ENCODE measurements at regions not wholly inside any gene's neighbourhood (a gene's known extent, or its start where the extent isn't known, plus 50 kb on each side); places are given as distances from the start of the nearest gene placed in this dataset.

DNA sequence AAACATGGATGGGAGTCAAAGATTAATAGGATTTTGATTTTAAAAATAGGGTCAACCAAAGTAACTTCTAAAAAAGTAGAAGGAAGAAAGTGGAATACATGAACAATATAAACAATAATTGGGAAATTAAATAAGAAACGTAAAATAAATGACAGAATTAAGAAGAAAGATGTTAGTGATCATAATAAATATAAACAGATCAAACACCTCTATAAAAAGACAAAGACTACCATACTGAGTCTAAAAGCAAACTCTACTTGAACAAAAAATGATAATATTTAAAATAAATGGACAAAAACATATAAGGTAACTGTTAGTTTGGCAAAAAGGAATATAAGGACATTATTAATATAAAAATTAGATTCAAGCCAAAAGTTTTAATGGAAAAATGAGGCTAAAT lies 57.7 kb upstream of the ZNF618 start:
- intact Hi-C loops (cut with DNase I) = loop anchor here (10.0 kb wide), 1 partner anchor 216 kb away; no protein-coding TSS in a partner anchor
- no peak for ATAC-seq
- WGBS, 2 donors = 64 to 73% methylated on average over 1 of the region's 1 CpG
- Histone ChIP-seq H3K27me3 (no peaks in the 10 kb centered on the region), H3K9me3 (no peaks in the 10 kb centered on the region), H3K4me3 (no peak overlapping the region), H3K36me3 (replicated peaks in 1 of 2; ENCODE audit: insufficient read depth in 1 of 2, low read depth in 2 of 2) (no peaks in the 10 kb centered on the region), H3K27ac (no peak overlapping the region), H3K4me1 (no peaks in the 10 kb centered on the region)
- no peak for TF ChIP-seq CTCF (IDR thresholded peaks at IDR 0.05)
- TF ChIP-seq POLR2A (IDR thresholded peaks at IDR 0.05) = no peak
- no peak for DNase-seq

DNA sequence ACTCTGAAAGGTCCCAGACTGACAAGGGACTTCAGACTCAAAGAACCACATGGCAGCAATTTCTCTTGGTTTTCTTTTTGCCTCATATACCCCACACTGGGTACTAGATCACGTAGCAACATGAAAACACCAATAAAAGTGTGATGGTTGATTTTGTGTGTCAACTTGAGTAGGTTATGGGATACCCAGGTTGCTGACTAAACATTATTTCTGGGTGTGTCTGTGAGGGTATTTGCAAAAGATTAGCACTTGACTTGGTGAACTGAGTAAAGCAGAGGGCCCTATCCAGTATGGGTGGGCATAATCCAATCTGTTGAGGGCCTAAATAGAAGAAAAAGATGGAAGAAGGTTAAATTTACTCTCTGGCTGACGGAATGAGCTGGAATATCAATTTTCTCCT lies 53.8 kb upstream of the ZNF618 start:
- WGBS, 2 donors = 87 to 92% methylated on average over 2 of the region's 2 CpGs
- no peak overlapping the region for H3K27ac ChIP-seq
- no peaks in the 10 kb centered on the region for H3K4me1 ChIP-seq
- intact Hi-C loops (cut with DNase I) = no loop called here
- ATAC-seq (no peak), DNase-seq (no peak)
- H3K9me3 ChIP-seq = no peaks in the 10 kb centered on the region
- no peaks in the 10 kb centered on the region for H3K36me3 ChIP-seq (replicated peaks in 1 of 2; ENCODE audit: insufficient read depth in 1 of 2, low read depth in 2 of 2)
- H3K27me3 ChIP-seq = no peaks in the 10 kb centered on the region
- TF ChIP-seq POLR2A (IDR thresholded peaks at IDR 0.05) (no peak), CTCF (IDR thresholded peaks at IDR 0.05) (no peak)
- no peak overlapping the region for H3K4me3 ChIP-seq

- H3K27ac ChIP-seq = no peak overlapping the region
- 82 to 95% methylated on average over 1 of the region's 1 CpG for WGBS, 2 donors
- DNase-seq = no peak
These were observed 52.7 kb upstream of the ZNF618 start for GRCh38 chr9:113823421-113823820.

More at GRCh38 chr9:113823421-113823820, 52.7 kb upstream of the ZNF618 start:
- H3K36me3 ChIP-seq (replicated peaks in 1 of 2; ENCODE audit: insufficient read depth in 1 of 2, low read depth in 2 of 2) = no peaks in the 10 kb centered on the region
- ATAC-seq = no peak
- intact Hi-C loops (cut with DNase I) = no loop called here
- H3K4me1 ChIP-seq = no peaks in the 10 kb centered on the region
- no peaks in the 10 kb centered on the region for H3K27me3 ChIP-seq
- no peak overlapping the region for H3K4me3 ChIP-seq
- TF ChIP-seq POLR2A (IDR thresholded peaks at IDR 0.05) (no peak), CTCF (IDR thresholded peaks at IDR 0.05) (no peak)
- H3K9me3 ChIP-seq = no peaks in the 10 kb centered on the region
